Activated naive CD8-positive, alpha-beta T cell treated with anti-CD3 and anti-CD28 coated beads for 36 hours (primary cell): ENCODE measurements at regions not wholly inside any gene's neighbourhood (a gene's known extent, or its start where the extent isn't known, plus 50 kb on each side); places are given as distances from the start of the nearest gene placed in this dataset.
A peak's percentile ranks its signal among the peaks of the same experiment; 100 is the strongest.

Experiments
- DNase-seq: peaks from one replicate; pipeline ENCODE4 v3.0.0; 2021
- H3K27ac Mint-ChIP-seq: one replicate; pipeline ENCODE4 v1.8.0; 2022; ENCODE audit warnings: mild to moderate bottlenecking, moderate library complexity, mixed read lengths
- H3K27me3 Mint-ChIP-seq: one replicate; pipeline ENCODE4 v1.8.0; 2022; ENCODE audit warnings: mild to moderate bottlenecking, mixed read lengths
- H3K36me3 Mint-ChIP-seq: one replicate; pipeline ENCODE4 v1.8.0; 2021; ENCODE audit warnings: mild to moderate bottlenecking, mixed read lengths
- H3K4me1 Mint-ChIP-seq: one replicate; pipeline ENCODE4 v1.8.0; 2021; ENCODE audit warnings: mixed read lengths
- H3K4me3 Mint-ChIP-seq: one replicate; pipeline ENCODE4 v1.8.0; 2022; ENCODE audit warnings: mild to moderate bottlenecking, moderate library complexity, mixed read lengths
- H3K9me3 Mint-ChIP-seq: one replicate; pipeline ENCODE4 v1.8.0; 2022; ENCODE audit warnings: mixed read lengths

GRCh38 chr6:44561060-44561623, 173.6 kb downstream of the CDC5L start:
- H3K4me1 Mint-ChIP-seq = peaks cover 6% of the 10 kb centered on the region
- H3K36me3 Mint-ChIP-seq = no peaks in the 10 kb centered on the region
- no peaks in the 10 kb centered on the region for H3K9me3 Mint-ChIP-seq
- H3K4me3 Mint-ChIP-seq = peak overlapping the region; percentile 57
- H3K27ac Mint-ChIP-seq = no peak overlapping the region
- DNase-seq = peak; percentile 4
- H3K27me3 Mint-ChIP-seq = peaks cover 29% of the 10 kb centered on the region

- peaks cover 6% of the 10 kb centered on the region for H3K4me1 Mint-ChIP-seq
- H3K27ac Mint-ChIP-seq = peak overlapping the region; percentile 30
- H3K27me3 Mint-ChIP-seq = peaks cover 29% of the 10 kb centered on the region
- no peaks in the 10 kb centered on the region for H3K36me3 Mint-ChIP-seq
- no peak for DNase-seq
- peak overlapping the region; percentile 52 for H3K4me3 Mint-ChIP-seq
- H3K9me3 Mint-ChIP-seq = no peaks in the 10 kb centered on the region
Measured at GRCh38 chr6:44561832-44562665, 174.5 kb downstream of the CDC5L start.

- DNase-seq = no peak
- Mint-ChIP-seq H3K36me3 (no peaks in the 10 kb centered on the region), H3K27ac (no peak overlapping the region), H3K9me3 (no peaks in the 10 kb centered on the region), H3K4me3 (no peak overlapping the region), H3K27me3 (peaks cover 29% of the 10 kb centered on the region), H3K4me1 (peaks cover 6% of the 10 kb centered on the region)
Measured at GRCh38 chr6:44563397-44563796, 175.9 kb downstream of the CDC5L start.

- no peak overlapping the region for H3K4me3 Mint-ChIP-seq
- no peak overlapping the region for H3K27ac Mint-ChIP-seq
- H3K36me3 Mint-ChIP-seq = no peaks in the 10 kb centered on the region
- no peaks in the 10 kb centered on the region for H3K9me3 Mint-ChIP-seq
- no peak for DNase-seq
- H3K27me3 Mint-ChIP-seq = peaks cover 17% of the 10 kb centered on the region
- peaks cover 6% of the 10 kb centered on the region for H3K4me1 Mint-ChIP-seq
Measured at GRCh38 chr6:44564906-44565524, 177.5 kb downstream of the CDC5L start.

GRCh38 chr6:44567406-44567805, 179.9 kb downstream of the CDC5L start:
- Mint-ChIP-seq H3K4me3 (no peak overlapping the region), H3K36me3 (no peaks in the 10 kb centered on the region), H3K4me1 (no peaks in the 10 kb centered on the region), H3K27ac (no peak overlapping the region), H3K9me3 (no peaks in the 10 kb centered on the region), H3K27me3 (peaks cover 3% of the 10 kb centered on the region)
- DNase-seq = no peak

- Mint-ChIP-seq H3K4me3 (no peak overlapping the region), H3K27ac (no peak overlapping the region), H3K36me3 (no peaks in the 10 kb centered on the region), H3K4me1 (no peaks in the 10 kb centered on the region), H3K9me3 (no peaks in the 10 kb centered on the region), H3K27me3 (peaks cover 3% of the 10 kb centered on the region)
- no peak for DNase-seq
Measured at GRCh38 chr6:44569131-44569530, 181.6 kb downstream of the CDC5L start.

GRCh38 chr6:44569931-44570385, 182.5 kb downstream of the CDC5L start:
- H3K4me3 Mint-ChIP-seq = no peak overlapping the region
- no peaks in the 10 kb centered on the region for H3K4me1 Mint-ChIP-seq
- peaks cover 3% of the 10 kb centered on the region for H3K27me3 Mint-ChIP-seq
- DNase-seq = no peak
- no peak overlapping the region for H3K27ac Mint-ChIP-seq
- H3K36me3 Mint-ChIP-seq = no peaks in the 10 kb centered on the region
- no peaks in the 10 kb centered on the region for H3K9me3 Mint-ChIP-seq

- no peaks in the 10 kb centered on the region for H3K4me1 Mint-ChIP-seq
- H3K27me3 Mint-ChIP-seq = peaks cover 3% of the 10 kb centered on the region
- H3K4me3 Mint-ChIP-seq = no peak overlapping the region
- no peak overlapping the region for H3K27ac Mint-ChIP-seq
- H3K36me3 Mint-ChIP-seq = no peaks in the 10 kb centered on the region
- no peak for DNase-seq
- H3K9me3 Mint-ChIP-seq = no peaks in the 10 kb centered on the region
Measured at GRCh38 chr6:44571510-44571909, 184.0 kb downstream of the CDC5L start.

GRCh38 chr6:44572346-44572745, 184.8 kb downstream of the CDC5L start:
- DNase-seq = no peak
- no peaks in the 10 kb centered on the region for H3K36me3 Mint-ChIP-seq
- no peaks in the 10 kb centered on the region for H3K4me1 Mint-ChIP-seq
- H3K27ac Mint-ChIP-seq = no peak overlapping the region
- H3K27me3 Mint-ChIP-seq = peaks cover 3% of the 10 kb centered on the region
- H3K4me3 Mint-ChIP-seq = no peak overlapping the region
- no peaks in the 10 kb centered on the region for H3K9me3 Mint-ChIP-seq

- Mint-ChIP-seq H3K27me3 (peaks cover 7% of the 10 kb centered on the region), H3K27ac (no peak overlapping the region), H3K36me3 (no peaks in the 10 kb centered on the region), H3K4me3 (no peak overlapping the region), H3K4me1 (no peaks in the 10 kb centered on the region), H3K9me3 (no peaks in the 10 kb centered on the region)
- DNase-seq = no peak
Measured at GRCh38 chr6:44575644-44576043, 188.1 kb downstream of the CDC5L start.

- DNase-seq = no peak
- Mint-ChIP-seq H3K36me3 (no peaks in the 10 kb centered on the region), H3K9me3 (no peaks in the 10 kb centered on the region), H3K4me1 (no peaks in the 10 kb centered on the region), H3K27ac (no peak overlapping the region), H3K4me3 (no peak overlapping the region), H3K27me3 (peaks cover 4% of the 10 kb centered on the region)
Measured at GRCh38 chr6:44576132-44576631, 188.7 kb downstream of the CDC5L start.

- H3K27ac Mint-ChIP-seq = no peak overlapping the region
- H3K9me3 Mint-ChIP-seq = peaks cover 6% of the 10 kb centered on the region
- H3K27me3 Mint-ChIP-seq = peaks cover 4% of the 10 kb centered on the region
- no peaks in the 10 kb centered on the region for H3K4me1 Mint-ChIP-seq
- DNase-seq = no peak
- no peaks in the 10 kb centered on the region for H3K36me3 Mint-ChIP-seq
- no peak overlapping the region for H3K4me3 Mint-ChIP-seq
Measured at GRCh38 chr6:44580901-44581300, 193.4 kb downstream of the CDC5L start.

GRCh38 chr6:44582930-44583329, 195.4 kb downstream of the CDC5L start:
- H3K27ac Mint-ChIP-seq = no peak overlapping the region
- peaks cover 9% of the 10 kb centered on the region for H3K9me3 Mint-ChIP-seq
- DNase-seq = no peak
- no peaks in the 10 kb centered on the region for H3K4me1 Mint-ChIP-seq
- H3K36me3 Mint-ChIP-seq = no peaks in the 10 kb centered on the region
- peaks cover 8% of the 10 kb centered on the region for H3K27me3 Mint-ChIP-seq
- no peak overlapping the region for H3K4me3 Mint-ChIP-seq

GRCh38 chr6:44590471-44590870, 203.0 kb downstream of the CDC5L start:
- peaks cover 3% of the 10 kb centered on the region for H3K9me3 Mint-ChIP-seq
- H3K4me1 Mint-ChIP-seq = peaks cover 4% of the 10 kb centered on the region
- H3K36me3 Mint-ChIP-seq = no peaks in the 10 kb centered on the region
- DNase-seq = no peak
- no peak overlapping the region for H3K4me3 Mint-ChIP-seq
- no peak overlapping the region for H3K27ac Mint-ChIP-seq
- peaks cover 9% of the 10 kb centered on the region for H3K27me3 Mint-ChIP-seq

- Mint-ChIP-seq H3K4me3 (no peak overlapping the region), H3K27ac (no peak overlapping the region), H3K4me1 (peaks cover 4% of the 10 kb centered on the region), H3K9me3 (no peaks in the 10 kb centered on the region), H3K27me3 (peaks cover 5% of the 10 kb centered on the region), H3K36me3 (no peaks in the 10 kb centered on the region)
- DNase-seq = peak; percentile 53
Measured at GRCh38 chr6:44593539-44593944, 206.0 kb downstream of the CDC5L start.
